ENCODE measurements at regions not wholly inside any gene's neighbourhood (a gene's known extent, or its start where the extent isn't known, plus 50 kb on each side); places are given as distances from the start of the nearest gene placed in this dataset.

DNA sequence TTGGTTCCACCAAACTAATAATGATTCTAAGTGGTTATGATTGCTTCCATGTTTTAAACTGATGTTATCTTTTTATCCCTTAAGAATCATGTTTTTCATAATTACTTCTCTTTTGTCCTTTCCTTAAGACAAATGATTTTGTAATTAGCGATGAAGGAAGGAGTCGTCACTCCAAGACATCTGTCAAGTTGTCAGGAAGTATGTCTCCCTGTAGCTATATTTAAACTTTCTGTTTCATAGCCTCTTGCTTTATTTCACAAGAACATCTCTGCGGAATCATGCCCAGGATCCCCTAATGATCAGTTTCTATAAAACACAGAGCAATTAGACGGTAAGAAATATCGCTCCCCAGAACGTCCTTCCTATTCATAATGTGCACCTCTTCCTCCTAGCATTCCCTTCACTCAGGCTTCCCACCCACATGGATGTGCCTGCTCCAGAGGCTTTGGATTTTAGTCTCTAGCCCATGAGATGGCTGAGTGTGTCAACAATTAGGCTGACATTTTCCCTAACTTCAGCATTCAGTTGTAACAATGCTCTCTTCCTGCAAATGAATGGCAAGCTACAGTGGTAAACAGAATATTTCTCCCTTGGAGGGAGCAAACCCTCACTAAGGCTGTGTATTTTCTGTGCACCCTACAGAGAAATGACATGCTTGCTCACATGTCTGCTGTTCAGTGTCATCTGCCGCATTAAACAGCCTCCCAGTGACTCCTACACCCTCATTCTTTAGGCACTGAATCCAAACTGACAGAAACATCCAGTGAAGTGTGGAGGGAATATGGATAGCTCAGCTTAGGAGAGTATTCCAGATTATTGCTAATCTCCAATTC, 879.6 kb upstream of the CELF4 start:
- no peak for DNase-seq (ENCODE audit: low spot score)
- H3K23ac ChIP-seq (ENCODE audit: low read depth, low read length, poor library complexity) = no peak overlapping the region

DNA sequence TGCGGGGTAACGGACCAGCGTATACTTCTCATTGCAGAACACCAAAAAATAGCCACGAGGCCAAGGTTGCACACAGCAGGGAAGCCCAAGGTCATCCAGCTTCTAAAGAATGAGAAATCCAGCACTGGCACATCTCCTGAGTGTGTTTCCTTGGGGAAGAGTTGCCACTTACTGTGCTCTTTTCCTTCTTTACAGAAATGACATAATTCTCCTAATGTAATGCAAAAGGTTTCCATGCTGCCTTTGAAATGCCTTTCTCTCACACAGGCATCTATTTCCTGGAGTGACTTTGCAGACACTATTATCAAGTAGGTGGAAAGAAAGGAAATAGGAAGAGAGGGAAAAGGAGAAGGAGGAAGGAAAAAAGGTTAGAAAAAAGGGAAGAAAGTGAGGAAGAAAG, 862.1 kb upstream of the CELF4 start:
- no peak overlapping the region for H3K27ac ChIP-seq (replicated peaks; ENCODE audit: low read length)
- H3K27me3 ChIP-seq (ENCODE audit: control insufficient read depth in 3 of 3, insufficient read depth in 3 of 3, low read depth in 1 of 3, low read length in 3 of 3) = no peaks in the 10 kb centered on the region
- H3K4me2 ChIP-seq (ENCODE audit: insufficient read depth, low read length, poor library complexity, severe bottlenecking) = no peak overlapping the region
- H4K8ac ChIP-seq (ENCODE audit: low read depth, low read length) = no peak overlapping the region
- H3K9me3 ChIP-seq (replicated peaks in 1 of 2; ENCODE audit: control insufficient read depth in 2 of 2, insufficient read depth in 1 of 2, low read depth in 1 of 2, low read length in 2 of 2) = no peaks in the 10 kb centered on the region
- H3K23ac ChIP-seq (ENCODE audit: low read depth, low read length, poor library complexity) = no peak overlapping the region
- H3K4ac ChIP-seq (ENCODE audit: low read length) = no peak overlapping the region
- H3K79me1 ChIP-seq (ENCODE audit: low read depth, low read length) = no peaks in the 10 kb centered on the region
- no peak overlapping the region for H2AK5ac ChIP-seq (ENCODE audit: low read depth, low read length)
- no peak for DNase-seq (ENCODE audit: low spot score)
- H2BK5ac ChIP-seq (ENCODE audit: low read length) = no peak overlapping the region
- H3K9ac ChIP-seq (ENCODE audit: low read depth, low read length, poor library complexity) = no peak overlapping the region
- H3K14ac ChIP-seq (ENCODE audit: low read length) = no peak overlapping the region
- H3K4me1 ChIP-seq (ENCODE audit: control insufficient read depth in 2 of 2, insufficient read depth in 1 of 2, low read depth in 1 of 2, low read length in 2 of 2) = no peaks in the 10 kb centered on the region
- no CpG with 5 or more reads among the region's 4 CpGs for WGBS, 2 donors (ENCODE audit: extremely low coverage in 2 of 2, insufficient read length in 2 of 2, insufficient replicate concordance in 1 of 2)
- H2BK15ac ChIP-seq (ENCODE audit: low read length) = no peak overlapping the region
- no peak overlapping the region for H2AFZ ChIP-seq (ENCODE audit: low read length)
- no peak overlapping the region for H2BK12ac ChIP-seq (ENCODE audit: low read length)
- H3K18ac ChIP-seq (ENCODE audit: low read length) = no peak overlapping the region
- no peak overlapping the region for H4K91ac ChIP-seq (ENCODE audit: low read depth, low read length, poor library complexity)
- H3K36me3 ChIP-seq (replicated peaks in 1 of 2; ENCODE audit: control insufficient read depth in 2 of 2, insufficient read depth in 2 of 2, low read length in 2 of 2) = no peaks in the 10 kb centered on the region
- H2BK120ac ChIP-seq (ENCODE audit: low read depth, low read length) = no peak overlapping the region
- no peak overlapping the region for H3K4me3 ChIP-seq (ENCODE audit: low read length in 2 of 2)

More for the DNA sequence above, 879.6 kb upstream of the CELF4 start:
- H3K14ac ChIP-seq (ENCODE audit: low read length) = no peak overlapping the region
- H3K4me3 ChIP-seq (ENCODE audit: low read length in 2 of 2) = no peak overlapping the region
- WGBS, 2 donors (ENCODE audit: extremely low coverage in 2 of 2, insufficient read length in 2 of 2, insufficient replicate concordance in 1 of 2) = no CpG with 5 or more reads among the region's 7 CpGs
- no peaks in the 10 kb centered on the region for H3K79me1 ChIP-seq (ENCODE audit: low read depth, low read length)
- no peaks in the 10 kb centered on the region for H3K36me3 ChIP-seq (replicated peaks in 1 of 2; ENCODE audit: control insufficient read depth in 2 of 2, insufficient read depth in 2 of 2, low read length in 2 of 2)
- no peak overlapping the region for H3K18ac ChIP-seq (ENCODE audit: low read length)
- H3K27ac ChIP-seq (replicated peaks; ENCODE audit: low read length) = no peak overlapping the region
- no peak overlapping the region for H2BK12ac ChIP-seq (ENCODE audit: low read length)
- H2BK120ac ChIP-seq (ENCODE audit: low read depth, low read length) = no peak overlapping the region
- no peak overlapping the region for H4K8ac ChIP-seq (ENCODE audit: low read depth, low read length)
- no peaks in the 10 kb centered on the region for H3K4me1 ChIP-seq (ENCODE audit: control insufficient read depth in 2 of 2, insufficient read depth in 1 of 2, low read depth in 1 of 2, low read length in 2 of 2)
- H3K27me3 ChIP-seq (ENCODE audit: control insufficient read depth in 3 of 3, insufficient read depth in 3 of 3, low read depth in 1 of 3, low read length in 3 of 3) = no peaks in the 10 kb centered on the region
- H2BK5ac ChIP-seq (ENCODE audit: low read length) = no peak overlapping the region
- H2AFZ ChIP-seq (ENCODE audit: low read length) = no peak overlapping the region
- H3K9me3 ChIP-seq (replicated peaks in 1 of 2; ENCODE audit: control insufficient read depth in 2 of 2, insufficient read depth in 1 of 2, low read depth in 1 of 2, low read length in 2 of 2) = no peaks in the 10 kb centered on the region
- no peak overlapping the region for H3K9ac ChIP-seq (ENCODE audit: low read depth, low read length, poor library complexity)
- H3K4ac ChIP-seq (ENCODE audit: low read length) = no peak overlapping the region
- no peak overlapping the region for H2BK15ac ChIP-seq (ENCODE audit: low read length)
- H4K91ac ChIP-seq (ENCODE audit: low read depth, low read length, poor library complexity) = no peak overlapping the region
- H3K4me2 ChIP-seq (ENCODE audit: insufficient read depth, low read length, poor library complexity, severe bottlenecking) = no peak overlapping the region
- H2AK5ac ChIP-seq (ENCODE audit: low read depth, low read length) = no peak overlapping the region

DNA sequence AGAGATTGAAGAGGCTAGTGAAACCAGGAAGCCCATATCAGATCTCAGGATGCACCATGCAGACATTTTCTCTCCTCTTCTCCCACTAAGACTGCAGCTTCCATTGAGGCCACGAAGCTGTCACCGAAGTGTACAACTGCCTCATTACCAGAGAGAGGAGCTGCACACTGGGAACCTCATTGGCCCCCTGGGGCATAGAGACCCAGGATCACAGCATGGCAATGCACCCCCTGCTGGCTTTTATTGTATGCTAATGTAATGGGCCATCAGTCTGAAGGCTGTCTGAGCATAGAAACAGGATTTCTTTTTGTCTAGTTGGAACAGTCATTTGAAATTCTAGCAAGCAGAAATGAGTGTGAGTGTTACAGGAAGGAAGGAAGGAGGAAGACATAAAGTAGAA, 861.6 kb upstream of the CELF4 start:
- DNase-seq (ENCODE audit: low spot score) = no peak
- Histone ChIP-seq H3K27ac (replicated peaks; ENCODE audit: low read length) (no peak overlapping the region), H3K36me3 (replicated peaks in 1 of 2; ENCODE audit: control insufficient read depth in 2 of 2, insufficient read depth in 2 of 2, low read length in 2 of 2) (no peaks in the 10 kb centered on the region), H3K4ac (ENCODE audit: low read length) (no peak overlapping the region), H3K4me1 (ENCODE audit: control insufficient read depth in 2 of 2, insufficient read depth in 1 of 2, low read depth in 1 of 2, low read length in 2 of 2) (no peaks in the 10 kb centered on the region), H2BK15ac (ENCODE audit: low read length) (no peak overlapping the region), H3K18ac (ENCODE audit: low read length) (no peak overlapping the region), H4K91ac (ENCODE audit: low read depth, low read length, poor library complexity) (no peak overlapping the region), H3K4me3 (ENCODE audit: low read length in 2 of 2) (no peak overlapping the region), H2AK5ac (ENCODE audit: low read depth, low read length) (no peak overlapping the region), H2BK5ac (ENCODE audit: low read length) (no peak overlapping the region), H3K79me1 (ENCODE audit: low read depth, low read length) (no peaks in the 10 kb centered on the region), H2AFZ (ENCODE audit: low read length) (no peak overlapping the region), H2BK120ac (ENCODE audit: low read depth, low read length) (no peak overlapping the region), H3K14ac (ENCODE audit: low read length) (no peak overlapping the region), H3K27me3 (ENCODE audit: control insufficient read depth in 3 of 3, insufficient read depth in 3 of 3, low read depth in 1 of 3, low read length in 3 of 3) (no peaks in the 10 kb centered on the region), H3K23ac (ENCODE audit: low read depth, low read length, poor library complexity) (no peak overlapping the region), H2BK12ac (ENCODE audit: low read length) (no peak overlapping the region), H3K9ac (ENCODE audit: low read depth, low read length, poor library complexity) (no peak overlapping the region), H3K9me3 (replicated peaks in 1 of 2; ENCODE audit: control insufficient read depth in 2 of 2, insufficient read depth in 1 of 2, low read depth in 1 of 2, low read length in 2 of 2) (no peaks in the 10 kb centered on the region), H3K4me2 (ENCODE audit: insufficient read depth, low read length, poor library complexity, severe bottlenecking) (no peak overlapping the region), H4K8ac (ENCODE audit: low read depth, low read length) (no peak overlapping the region)
- WGBS, 2 donors (ENCODE audit: extremely low coverage in 2 of 2, insufficient read length in 2 of 2, insufficient replicate concordance in 1 of 2) = no CpG with 5 or more reads among the region's 2 CpGs

DNA sequence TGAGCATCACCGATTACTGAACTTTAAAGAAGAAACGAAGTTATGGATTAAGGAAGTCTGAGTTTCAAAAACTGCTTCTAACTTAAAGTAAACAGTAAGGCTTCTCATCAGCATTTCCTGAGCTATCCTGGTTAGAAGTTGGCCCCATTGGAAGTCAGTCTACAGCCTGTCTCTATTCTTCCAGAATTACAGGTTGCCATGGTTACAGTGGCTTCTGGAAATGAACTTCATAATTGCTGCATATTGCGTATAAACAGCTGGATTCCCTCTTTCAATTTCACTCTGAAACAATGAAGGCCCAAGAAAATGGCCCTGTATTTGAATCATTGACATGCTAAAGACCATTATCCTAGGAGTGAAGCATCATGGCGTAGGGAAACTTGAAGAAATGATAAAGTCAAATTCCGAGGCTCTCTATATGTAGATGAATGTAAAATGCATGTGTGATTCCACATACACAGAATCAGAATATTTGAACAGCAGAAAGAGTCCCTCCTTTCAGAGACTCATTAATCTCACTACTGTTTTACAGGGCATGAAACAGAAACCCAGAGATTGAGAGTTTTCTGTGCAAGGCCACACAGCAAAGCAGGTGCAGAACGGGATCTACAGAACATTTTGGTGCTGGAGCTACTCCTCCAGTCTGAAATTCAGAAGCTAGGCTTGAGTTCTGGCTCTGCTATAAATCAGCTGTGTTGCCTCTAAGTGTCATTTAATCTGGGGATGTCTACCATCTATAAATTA, 856.4 kb upstream of the CELF4 start:
- H3K23ac ChIP-seq (ENCODE audit: low read depth, low read length, poor library complexity) = no peak overlapping the region
- H3K14ac ChIP-seq (ENCODE audit: low read length) = no peak overlapping the region
- no peak overlapping the region for H2BK12ac ChIP-seq (ENCODE audit: low read length)
- peaks cover 4 to 9% of the 10 kb centered on the region in 2 donors for H3K4me1 ChIP-seq (ENCODE audit: control insufficient read depth in 2 of 2, insufficient read depth in 1 of 2, low read depth in 1 of 2, low read length in 2 of 2)
- no peak overlapping the region for H4K91ac ChIP-seq (ENCODE audit: low read depth, low read length, poor library complexity)
- DNase-seq (ENCODE audit: low spot score) = no peak
- no peaks in the 10 kb centered on the region for H3K79me1 ChIP-seq (ENCODE audit: low read depth, low read length)
- no peaks in the 10 kb centered on the region for H3K36me3 ChIP-seq (replicated peaks in 1 of 2; ENCODE audit: control insufficient read depth in 2 of 2, insufficient read depth in 2 of 2, low read length in 2 of 2)
- H3K4ac ChIP-seq (ENCODE audit: low read length) = no peak overlapping the region
- H2BK120ac ChIP-seq (ENCODE audit: low read depth, low read length) = no peak overlapping the region
- H4K8ac ChIP-seq (ENCODE audit: low read depth, low read length) = no peak overlapping the region
- no peak overlapping the region for H2BK5ac ChIP-seq (ENCODE audit: low read length)
- H3K18ac ChIP-seq (ENCODE audit: low read length) = no peak overlapping the region
- H3K27ac ChIP-seq (replicated peaks; ENCODE audit: low read length) = no peak overlapping the region
- H2AK5ac ChIP-seq (ENCODE audit: low read depth, low read length) = no peak overlapping the region
- H2BK15ac ChIP-seq (ENCODE audit: low read length) = no peak overlapping the region
- no peak overlapping the region for H3K9ac ChIP-seq (ENCODE audit: low read depth, low read length, poor library complexity)
- no peak overlapping the region for H3K4me2 ChIP-seq (ENCODE audit: insufficient read depth, low read length, poor library complexity, severe bottlenecking)
- no peak overlapping the region for H2AFZ ChIP-seq (ENCODE audit: low read length)
- WGBS, 2 donors (ENCODE audit: extremely low coverage in 2 of 2, insufficient read length in 2 of 2, insufficient replicate concordance in 1 of 2) = no CpG with 5 or more reads among the region's 6 CpGs
- no peak overlapping the region for H3K4me3 ChIP-seq (ENCODE audit: low read length in 2 of 2)
- no peaks in the 10 kb centered on the region for H3K9me3 ChIP-seq (replicated peaks in 1 of 2; ENCODE audit: control insufficient read depth in 2 of 2, insufficient read depth in 1 of 2, low read depth in 1 of 2, low read length in 2 of 2)
- H3K27me3 ChIP-seq (ENCODE audit: control insufficient read depth in 3 of 3, insufficient read depth in 3 of 3, low read depth in 1 of 3, low read length in 3 of 3) = no peaks in the 10 kb centered on the region

Measured in neuronal stem cell (in vitro differentiated cells).